PFSK-1 (cell line): ENCODE measurements at regions not wholly inside any gene's neighbourhood (a gene's known extent, or its start where the extent isn't known, plus 50 kb on each side); places are given as distances from the start of the nearest gene placed in this dataset.

Source experiments
- POLR2AphosphoS5 ChIP-seq: IDR thresholded peaks from 2 replicates; pipeline ENCODE4 v1.6.1; 2012; ENCODE audit warnings: low read depth, mild to moderate bottlenecking, control low read depth, low read length, moderate library complexity
- SIN3A ChIP-seq: IDR thresholded peaks from 2 replicates; pipeline ENCODE4 v1.6.1; 2012; ENCODE audit warnings: mild to moderate bottlenecking, low read length, moderate library complexity, borderline replicate concordance; ENCODE audit not compliant: insufficient read depth
- TAF1 ChIP-seq: IDR thresholded peaks from 2 replicates; pipeline ENCODE4 v1.6.1; 2012; ENCODE audit warnings: low read length, control low read depth, borderline replicate concordance; ENCODE audit not compliant: insufficient read depth

GRCh38 chr18:27645929-27646328, 460.8 kb upstream of the CHST9 start:
- TF ChIP-seq POLR2AphosphoS5 (no peak), TAF1 (no peak), SIN3A (no peak)
